ENCODE measurements at regions not wholly inside any gene's neighbourhood (a gene's known extent, or its start where the extent isn't known, plus 50 kb on each side); places are given as distances from the start of the nearest gene placed in this dataset.

DNA sequence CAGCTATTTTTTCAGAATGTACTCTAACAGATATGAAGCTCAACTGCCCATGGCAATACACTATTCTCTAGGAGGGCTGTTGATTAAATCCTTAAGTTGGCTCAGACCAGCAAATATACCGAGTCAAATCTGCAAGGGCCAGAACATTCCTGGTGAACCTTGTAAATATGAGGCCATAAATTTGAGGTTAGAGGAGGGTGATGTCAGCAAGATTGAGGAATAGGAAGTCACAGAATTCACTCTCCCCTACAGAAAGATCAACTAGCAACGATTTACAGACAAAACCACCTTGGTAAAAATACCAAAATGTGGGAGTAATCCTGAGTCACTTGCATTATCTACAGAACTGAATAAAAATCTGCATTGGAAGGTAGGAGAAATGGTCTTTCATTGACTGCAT lies 399.3 kb downstream of the GPM6A start:
- no peaks in the 10 kb centered on the region for H3K36me3 ChIP-seq (ENCODE audit: low read depth, missing control alignments)
- WGBS, 2 donors = 39 to 41% methylated on average over 2 of the region's 2 CpGs
- no peak overlapping the region for H3K27ac ChIP-seq
- no peak overlapping the region for H3K4me3 ChIP-seq
- H3K27me3 ChIP-seq = no peaks in the 10 kb centered on the region
- TF ChIP-seq CTCF (IDR thresholded peaks at IDR 0.05) (no peak), POLR2A (IDR thresholded peaks at IDR 0.05) (no peak)
- intact Hi-C loops (cut with DNase I; ENCODE audit: low total_unique reads) = no loop called here
- H3K9me3 ChIP-seq = no peaks in the 10 kb centered on the region
- no peaks in the 10 kb centered on the region for H3K4me1 ChIP-seq
- DNase-seq = no peak

GRCh38 chr4:175413561-175413960 lies 398.5 kb downstream of the GPM6A start:
- no peak for TF ChIP-seq CTCF (IDR thresholded peaks at IDR 0.05)
- TF ChIP-seq POLR2A (IDR thresholded peaks at IDR 0.05) = no peak
- Histone ChIP-seq H3K9me3 (no peaks in the 10 kb centered on the region), H3K36me3 (ENCODE audit: low read depth, missing control alignments) (no peaks in the 10 kb centered on the region), H3K27me3 (no peaks in the 10 kb centered on the region), H3K27ac (no peak overlapping the region), H3K4me1 (no peaks in the 10 kb centered on the region), H3K4me3 (no peak overlapping the region)
- intact Hi-C loops (cut with DNase I; ENCODE audit: low total_unique reads) = no loop called here
- 84 to 88% methylated on average over 5 of the region's 5 CpGs for WGBS, 2 donors
- DNase-seq = no peak

DNA sequence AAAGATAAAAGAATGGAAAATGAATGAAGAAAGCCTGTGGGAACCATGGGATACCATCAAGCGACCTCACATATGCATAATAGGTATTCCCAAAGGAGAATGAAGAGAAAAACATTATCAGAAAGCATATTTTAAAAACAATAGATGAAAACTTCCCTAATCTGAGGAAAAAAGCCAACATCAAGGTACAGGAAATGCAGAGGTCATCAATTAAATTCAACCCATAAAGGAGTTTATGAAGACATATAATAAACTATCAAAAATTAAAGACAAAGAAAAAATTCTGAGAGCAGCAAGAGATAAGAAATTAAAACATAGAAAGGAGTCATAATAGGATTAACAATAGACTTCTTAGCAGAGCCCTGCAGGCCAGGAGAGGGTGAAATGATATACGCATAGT lies 397.5 kb downstream of the GPM6A start:
- no peak for DNase-seq
- Histone ChIP-seq H3K36me3 (ENCODE audit: low read depth, missing control alignments) (no peaks in the 10 kb centered on the region), H3K27ac (no peak overlapping the region), H3K4me1 (no peaks in the 10 kb centered on the region), H3K27me3 (no peaks in the 10 kb centered on the region), H3K9me3 (no peaks in the 10 kb centered on the region), H3K4me3 (no peak overlapping the region)
- TF ChIP-seq CTCF (IDR thresholded peaks at IDR 0.05) (no peak), POLR2A (IDR thresholded peaks at IDR 0.05) (no peak)
- intact Hi-C loops (cut with DNase I; ENCODE audit: low total_unique reads) = no loop called here
- WGBS, 2 donors = 72 to 75% methylated on average over 2 of the region's 2 CpGs

DNA sequence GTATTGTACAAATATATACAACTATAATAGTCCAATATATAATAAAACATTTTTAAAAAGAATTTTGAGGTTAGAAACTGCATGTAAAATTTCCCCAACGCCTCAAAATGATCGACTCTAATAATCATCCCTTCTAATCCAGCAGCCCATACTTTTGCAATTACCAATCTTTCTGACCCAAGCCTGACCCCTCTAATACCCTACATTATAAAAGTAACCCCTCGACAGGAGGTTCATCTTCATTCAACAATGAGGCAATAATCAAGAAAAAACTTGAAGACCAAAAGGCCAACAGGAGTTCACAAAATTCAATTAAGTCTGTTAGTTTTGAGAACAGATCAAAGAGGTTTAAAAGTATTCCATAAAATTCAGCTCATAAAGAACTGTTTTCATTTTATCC lies 393.5 kb downstream of the GPM6A start:
- Histone ChIP-seq H3K27ac (no peak overlapping the region), H3K4me3 (no peak overlapping the region), H3K9me3 (no peaks in the 10 kb centered on the region), H3K4me1 (no peaks in the 10 kb centered on the region), H3K36me3 (ENCODE audit: low read depth, missing control alignments) (no peaks in the 10 kb centered on the region), H3K27me3 (no peaks in the 10 kb centered on the region)
- intact Hi-C loops (cut with DNase I; ENCODE audit: low total_unique reads) = no loop called here
- no peak for TF ChIP-seq POLR2A (IDR thresholded peaks at IDR 0.05)
- no peak for TF ChIP-seq CTCF (IDR thresholded peaks at IDR 0.05)
- no peak for DNase-seq
- WGBS, 2 donors = 81 to 89% methylated on average over 3 of the region's 3 CpGs

DNA sequence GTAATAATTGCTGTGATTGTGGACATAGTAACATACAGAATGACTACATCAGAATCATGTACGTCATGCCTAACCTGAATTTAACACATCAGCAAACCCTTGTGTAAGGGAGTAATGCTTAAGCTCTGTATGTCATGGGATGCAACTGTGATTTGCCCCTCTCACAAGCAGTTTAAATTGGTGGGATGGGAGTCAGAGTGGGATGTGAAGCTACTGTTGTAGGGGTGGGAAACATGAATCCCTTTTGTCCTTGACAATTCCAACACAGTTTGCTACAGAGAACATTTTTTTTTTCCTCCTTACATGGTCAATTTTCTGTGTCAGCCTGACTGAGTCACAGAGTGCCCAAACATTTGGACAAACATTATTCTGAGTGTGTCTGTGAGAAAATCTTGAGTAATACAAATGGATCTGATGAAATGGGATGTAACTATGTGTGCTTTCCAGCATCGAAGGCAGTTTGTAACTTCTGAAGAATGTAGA lies 392.8 kb downstream of the GPM6A start:
- TF ChIP-seq CTCF (IDR thresholded peaks at IDR 0.05) = no peak
- no peak for TF ChIP-seq POLR2A (IDR thresholded peaks at IDR 0.05)
- Histone ChIP-seq H3K27ac (no peak overlapping the region), H3K4me3 (no peak overlapping the region), H3K9me3 (no peaks in the 10 kb centered on the region), H3K27me3 (no peaks in the 10 kb centered on the region), H3K36me3 (ENCODE audit: low read depth, missing control alignments) (no peaks in the 10 kb centered on the region), H3K4me1 (no peaks in the 10 kb centered on the region)
- intact Hi-C loops (cut with DNase I; ENCODE audit: low total_unique reads) = no loop called here
- DNase-seq = no peak
- 44 to 68% methylated on average over 2 of the region's 2 CpGs for WGBS, 2 donors

All from testis (tissue), 2 donors.